H1 (cell line): ENCODE measurements at regions not wholly inside any gene's neighbourhood (a gene's known extent, or its start where the extent isn't known, plus 50 kb on each side); places are given as distances from the start of the nearest gene placed in this dataset.

Experiments used
- CTCF ChIA-PET: fragments of 300-600 bp; sonication (Branson Sonifier 250); formaldehyde crosslinking; loops from one replicate; lab custom pipeline; 2021; ENCODE audit not compliant: partially characterized antibody; lab: Charles Lee
- POLR2A ChIA-PET: fragments of 300-600 bp; sonication (Branson Sonifier 250); formaldehyde crosslinking; loops from one replicate; lab custom pipeline; 2021; ENCODE audit warnings: inconsistent platforms; ENCODE audit not compliant: partially characterized antibody; lab: Charles Lee
- DNase-seq, 2 experiments: peaks; one replicate each; pipeline versions ENCODE4 v3.0.0 to v3.0.0-alpha.2; 2010 to 2022; ENCODE audit warnings: low spot score in 2 of 2, low read depth in 1 of 2, mixed read lengths in 1 of 2
- FAIRE-seq: peaks from 2 replicates; lab custom pipeline; 2011; peaks lifted over from hg19 to GRCh38; lab: Jason Lieb, UNC
- H2AFZ ChIP-seq: 2 replicates; pipeline ENCODE4 v1.8.1; 2012; ENCODE audit warnings: low read length, inconsistent platforms
- H2AK5ac ChIP-seq: 2 replicates; pipeline ENCODE4 v1.6.1; 2013; ENCODE audit warnings: low read depth, low read length
- H2BK120ac ChIP-seq: replicated peaks from 2 replicates; pipeline ENCODE3; 2013; ENCODE audit warnings: low read depth, low read length, inconsistent platforms
- H2BK12ac ChIP-seq: 2 replicates; pipeline ENCODE4 v1.6.1; 2013; ENCODE audit warnings: low read depth, low read length
- H2BK15ac ChIP-seq: 2 replicates; pipeline ENCODE4 v1.6.1; 2013; ENCODE audit warnings: low read length
- H2BK20ac ChIP-seq: 2 replicates; pipeline ENCODE4 v1.6.1; 2013; ENCODE audit warnings: low read length
- H2BK5ac ChIP-seq: 2 replicates; pipeline ENCODE4 v1.6.1; 2013; ENCODE audit warnings: low read depth, low read length
- H3K14ac ChIP-seq: 2 replicates; pipeline ENCODE4 v1.6.1; 2013; ENCODE audit warnings: inconsistent platforms; ENCODE audit not compliant: insufficient read length
- H3K18ac ChIP-seq: 2 replicates; pipeline ENCODE4 v1.6.1; 2013; ENCODE audit warnings: low read length; ENCODE audit errors: extremely low read depth
- H3K23ac ChIP-seq: 2 replicates; pipeline ENCODE4 v1.6.1; 2013; ENCODE audit warnings: inconsistent platforms; ENCODE audit not compliant: insufficient read length
- H3K23me2 ChIP-seq: 2 replicates; pipeline ENCODE4 v1.6.1; 2013; ENCODE audit warnings: low read depth, low read length
- H3K27ac ChIP-seq: 2 replicates; pipeline ENCODE4 v1.6.1; 2011; ENCODE audit warnings: low read depth, low read length, inconsistent platforms
- H3K27me3 ChIP-seq, 4 experiments: replicated peaks in 1 of 4; 1 replicate in 1 of 4; 2 replicates in 3 of 4; pipeline versions ENCODE4 v1.6.1 to v1.8.1; 2011 to 2013; ENCODE audit warnings: low read length in 3 of 4, mild to moderate bottlenecking in 3 of 4, inconsistent platforms in 2 of 4, mixed read lengths in 2 of 4, moderate library complexity in 1 of 4; ENCODE audit not compliant: control insufficient read depth in 3 of 4, insufficient read depth in 3 of 4; ENCODE audit errors: extremely low read depth in 1 of 4
- H3K36me3 ChIP-seq, 4 experiments: 2 replicates each; pipeline versions ENCODE4 v1.6.1 to v1.8.1; 2011 to 2013; ENCODE audit warnings: mild to moderate bottlenecking in 4 of 4, low read length in 3 of 4, moderate library complexity in 2 of 4, control low read depth in 1 of 4, inconsistent platforms in 1 of 4; ENCODE audit not compliant: insufficient read depth in 4 of 4, control insufficient read depth in 2 of 4
- H3K4ac ChIP-seq: replicated peaks from 2 replicates; pipeline ENCODE3; 2013; ENCODE audit warnings: low read length, low read depth, mixed read lengths, inconsistent platforms; ENCODE audit not compliant: insufficient read length
- H3K4me1 ChIP-seq, 4 experiments: replicated peaks in 1 of 4; 1 replicate in 1 of 4; 2 replicates in 3 of 4; pipeline versions ENCODE4 v1.6.1 to v1.8.1; 2011 to 2013; ENCODE audit warnings: low read length in 3 of 4, inconsistent platforms in 2 of 4, mixed read lengths in 1 of 4; ENCODE audit not compliant: insufficient read depth in 4 of 4, control insufficient read depth in 3 of 4
- H3K4me2 ChIP-seq, 2 experiments: 2 replicates each; pipeline versions ENCODE4 v1.6.1 to v1.8.1; 2011 to 2013; ENCODE audit warnings: low read depth in 2 of 2, low read length in 2 of 2, control low read depth in 1 of 2, inconsistent platforms in 1 of 2, mild to moderate bottlenecking in 1 of 2; ENCODE audit not compliant: insufficient read depth in 1 of 2
- H3K4me3 ChIP-seq, 4 experiments: fragments of 200-600, 300-600 bp in 1 of 4; sonication (generic), shearing (Covaris generic), sonication (Bioruptor Twin) in 1 of 4; 2 replicates each; pipeline versions ENCODE4 v1.5.1 to v1.8.1; 2011 to 2016; ENCODE audit warnings: low read length in 4 of 4, low read depth in 3 of 4, control low read depth in 2 of 4, inconsistent platforms in 2 of 4, mild to moderate bottlenecking in 2 of 4, mixed read lengths in 1 of 4, moderate library complexity in 1 of 4; ENCODE audit not compliant: insufficient read depth in 2 of 4; ENCODE audit errors: extremely low read depth in 1 of 4
- H3K56ac ChIP-seq: replicated peaks from 2 replicates; pipeline ENCODE3; 2013; ENCODE audit warnings: low read depth, mild to moderate bottlenecking, mixed read lengths, low read length, inconsistent platforms; ENCODE audit not compliant: insufficient read length
- H3K79me1 ChIP-seq: 2 replicates; pipeline ENCODE4 v1.6.1; 2013; ENCODE audit warnings: low read depth, low read length, control low read depth
- H3K79me2 ChIP-seq, 2 experiments: 2 replicates each; pipeline versions ENCODE4 v1.6.1 to v1.8.1; 2012 to 2013; ENCODE audit warnings: low read length in 2 of 2, mild to moderate bottlenecking in 2 of 2, inconsistent platforms in 1 of 2; ENCODE audit not compliant: insufficient read depth in 2 of 2, control insufficient read depth in 1 of 2
- H3K9ac ChIP-seq, 4 experiments: replicated peaks in 1 of 4; 1 replicate in 1 of 4; 2 replicates in 3 of 4; pipeline versions ENCODE4 v1.6.1 to v1.8.1; 2011 to 2013; ENCODE audit warnings: low read depth in 3 of 4, low read length in 3 of 4, control low read depth in 2 of 4, mild to moderate bottlenecking in 2 of 4, moderate library complexity in 2 of 4, inconsistent platforms in 1 of 4; ENCODE audit errors: extremely low read depth in 1 of 4
- H3K9me3 ChIP-seq, 2 experiments: 2 replicates each; pipeline versions ENCODE4 v1.6.1 to v1.8.1; 2012 to 2013; ENCODE audit warnings: mild to moderate bottlenecking in 2 of 2, moderate library complexity in 2 of 2, control low read depth in 1 of 2, inconsistent platforms in 1 of 2, low read depth in 1 of 2, low read length in 1 of 2, mixed read lengths in 1 of 2; ENCODE audit not compliant: insufficient read depth in 2 of 2
- H4K20me1 ChIP-seq, 2 experiments: replicated peaks in 1 of 2; 2 replicates each; pipeline versions ENCODE3 to v1.8.1; 2011 to 2013; ENCODE audit warnings: inconsistent platforms in 2 of 2, low read length in 2 of 2, mild to moderate bottlenecking in 1 of 2; ENCODE audit not compliant: insufficient read depth in 2 of 2, control insufficient read depth in 1 of 2
- H4K5ac ChIP-seq: 2 replicates; pipeline ENCODE4 v1.6.1; 2013; ENCODE audit warnings: low read length, low read depth, mixed read lengths, inconsistent platforms; ENCODE audit not compliant: insufficient read length
- H4K8ac ChIP-seq: 2 replicates; pipeline ENCODE4 v1.8.0; 2013; ENCODE audit warnings: mild to moderate bottlenecking, moderate library complexity, low read length, inconsistent platforms; ENCODE audit not compliant: insufficient read depth; ENCODE audit errors: extremely low read depth
- H4K91ac ChIP-seq: replicated peaks from 2 replicates; pipeline ENCODE3; 2013; ENCODE audit warnings: low read length, mixed read lengths, inconsistent platforms; ENCODE audit not compliant: insufficient read length
- ASH2L ChIP-seq: fragments of 200-600, 300-600 bp; sonication (generic); IDR thresholded peaks from one replicate; pipeline ENCODE4 v1.7.1; 2017; ENCODE audit warnings: low read length
- BRCA1 ChIP-seq: IDR thresholded peaks from 2 replicates; pipeline ENCODE4 v1.6.1; 2012; ENCODE audit warnings: low read depth, low read length, improper control_type of control experiment
- CBX5 ChIP-seq: fragments of 300-800, 300-1000 bp; sonication (generic); IDR thresholded peaks from 2 replicates; pipeline ENCODE4 v1.7.1; 2016; ENCODE audit warnings: antibody characterized with exemption, low read length, low read depth
- CREB1 ChIP-seq: IDR thresholded peaks from 2 replicates; pipeline ENCODE4 v1.6.1; 2012; ENCODE audit warnings: inconsistent platforms
- E2F6 ChIP-seq: IDR thresholded peaks from 2 replicates; pipeline ENCODE4 v1.6.1; 2012; ENCODE audit warnings: inconsistent platforms
- EP300 ChIP-seq, 2 experiments: IDR thresholded peaks; 1 replicate in 1 of 2; 2 replicates in 1 of 2; pipeline ENCODE4 v1.6.1; 2011 to 2012; ENCODE audit warnings: low read depth in 2 of 2, low read length in 2 of 2, mild to moderate bottlenecking in 2 of 2, borderline replicate concordance in 1 of 2, inconsistent platforms in 1 of 2, moderate library complexity in 1 of 2
- POLR2AphosphoS5 ChIP-seq: IDR thresholded peaks from 2 replicates; pipeline ENCODE4 v1.6.1; 2011; ENCODE audit warnings: low read depth, low read length
- SAP30 ChIP-seq: fragments of 300-600 bp; sonication (generic); IDR thresholded peaks from 2 replicates; pipeline ENCODE4 v1.7.1; 2012; ENCODE audit warnings: low read length, moderate library complexity, mild to moderate bottlenecking, inconsistent platforms; ENCODE audit not compliant: insufficient read depth, insufficient replicate concordance
- SIN3A ChIP-seq, 2 experiments: IDR thresholded peaks in 1 of 2; conservative IDR thresholded peaks in 1 of 2; 2 replicates each; pipeline ENCODE4 v1.6.1; 2011 to 2012; ENCODE audit warnings: low read length in 2 of 2, improper control_type of control experiment in 1 of 2, low read depth in 1 of 2, mild to moderate bottlenecking in 1 of 2
- SIRT6 ChIP-seq: IDR thresholded peaks from one replicate; pipeline ENCODE4 v1.7.1; 2012; ENCODE audit warnings: low read length, inconsistent platforms
- SP1 ChIP-seq: IDR thresholded peaks from 2 replicates; pipeline ENCODE4 v1.6.1; 2011; ENCODE audit warnings: low read depth, low read length
- SP4 ChIP-seq: IDR thresholded peaks from 2 replicates; pipeline ENCODE4 v1.6.1; 2012; ENCODE audit warnings: low read length, inconsistent platforms
- TCF12 ChIP-seq: IDR thresholded peaks from 2 replicates; pipeline ENCODE4 v1.6.1; 2011; ENCODE audit warnings: low read depth, mild to moderate bottlenecking, low read length
- WGBS, 2 experiments: shearing (Covaris generic) in 1 of 2; methylation state at CpG; one replicate each; pipeline versions ENCODE4 v1.1.6 to v1.1.7; 2013 to 2015; ENCODE audit warnings: low lambda C conversion rate in 2 of 2, mixed read lengths in 2 of 2, inconsistent platforms in 1 of 2, low coverage in 1 of 2, missing lambda C conversion rate in 1 of 2; ENCODE audit not compliant: insufficient replicate concordance in 2 of 2, insufficient coverage in 1 of 2, insufficient read length in 1 of 2; ENCODE audit errors: extremely low coverage in 1 of 2, missing lambda C conversion rate in 1 of 2; 5-methylcytosine and 5-hydroxymethylcytosine counted together
- TF ChIP-seq, protein P1 (sequence below): IDR thresholded peaks from 2 replicates; pipeline ENCODE4 v1.6.1; 2011; ENCODE audit warnings: low read depth, mild to moderate bottlenecking, low read length; ENCODE audit not compliant: insufficient read depth

DNA sequence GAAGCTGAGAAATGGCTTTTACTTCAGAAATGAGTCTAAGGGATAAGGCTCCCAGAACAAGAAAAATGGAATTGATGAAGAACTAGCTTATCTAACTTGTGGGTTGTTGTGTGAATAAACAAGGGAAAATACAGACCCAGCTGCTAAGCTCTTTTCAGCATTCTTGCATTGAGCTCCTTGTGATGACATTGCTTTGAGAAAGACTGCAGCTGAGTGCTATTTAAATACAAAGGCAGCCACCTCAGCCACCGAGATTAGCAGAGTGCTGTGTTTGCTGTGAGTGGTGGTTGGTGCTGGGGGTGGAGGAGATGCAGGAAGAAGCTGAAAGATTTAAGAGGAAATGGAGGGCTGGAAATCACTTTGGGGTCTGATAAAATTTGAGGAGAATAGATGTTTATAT lies 396.0 kb upstream of the PRICKLE1 start:
- WGBS, 2 experiments = 6% methylated on average over 1 of the region's 1 CpG; no CpG with 5 or more reads in 1 of the 2 experiments
- TF ChIP-seq SAP30 (no peak), CBX5 (no peak), EP300 (IDR thresholded peaks at IDR 0.05; ENCODE audit: borderline replicate concordance in 1 of 2, low read depth in 2 of 2, low read length in 2 of 2) (peak in 1 of 2 experiments; percentile 57; a peak in 1 of 3 replicates), BRCA1 (no peak), POLR2AphosphoS5 (peak; percentile 47), SP1 (peak; percentile 49; the same call in 1 of the 2 replicates), ASH2L (peak; percentile 22), TCF12 (peak; percentile 81; the same call in 1 of the 2 replicates), SP4 (no peak), E2F6 (no peak), CREB1 (no peak), SIN3A (conservative IDR thresholded peaks at IDR 0.05 in 1 of 2, IDR thresholded peaks at IDR 0.05 in 1 of 2; ENCODE audit: low read depth in 1 of 2, low read length in 2 of 2) (0 out of 4 replicates have a peak, but pooled peaks of 1 of the 2 experiments have one; percentile 49), SIRT6 (no peak)
- TF ChIP-seq, protein P1, sequence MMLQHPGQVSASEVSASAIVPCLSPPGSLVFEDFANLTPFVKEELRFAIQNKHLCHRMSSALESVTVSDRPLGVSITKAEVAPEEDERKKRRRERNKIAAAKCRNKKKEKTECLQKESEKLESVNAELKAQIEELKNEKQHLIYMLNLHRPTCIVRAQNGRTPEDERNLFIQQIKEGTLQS = no peak

More for the DNA sequence above, 396.0 kb upstream of the PRICKLE1 start:
- H3K56ac ChIP-seq = no peak overlapping the region
- no peaks in the 10 kb centered on the region for H3K79me1 ChIP-seq
- no peak overlapping the region for H3K9ac ChIP-seq
- no peaks in the 10 kb centered on the region; the same call in 1 of the 2 replicates for H3K23me2 ChIP-seq
- ChIA-PET POLR2A (no interaction called here), CTCF (no interaction called here)
- H3K4me2 ChIP-seq = no peak overlapping the region; a peak in 1 of 4 replicates
- no peak overlapping the region; a peak in 1 of 8 replicates for H3K4me3 ChIP-seq
- H2BK5ac ChIP-seq = no peak overlapping the region
- no peak overlapping the region for H2BK12ac ChIP-seq
- H3K14ac ChIP-seq = no peak overlapping the region
- H3K9me3 ChIP-seq = no peaks in the 10 kb centered on the region
- H2AK5ac ChIP-seq = no peak overlapping the region
- no peak overlapping the region for H2BK120ac ChIP-seq
- no peaks in the 10 kb centered on the region for H3K79me2 ChIP-seq
- no peak overlapping the region for H4K8ac ChIP-seq
- no peak overlapping the region for H2BK15ac ChIP-seq
- no peak overlapping the region for H2BK20ac ChIP-seq
- H3K36me3 ChIP-seq = no peaks in the 10 kb centered on the region
- no peaks in the 10 kb centered on the region for H4K20me1 ChIP-seq
- FAIRE-seq = peak; percentile 97
- H2AFZ ChIP-seq = no peak overlapping the region
- DNase-seq = peak in 1 of 2 experiments; percentile 46
- no peak overlapping the region for H4K91ac ChIP-seq
- no peak overlapping the region for H3K23ac ChIP-seq
- no peak overlapping the region for H4K5ac ChIP-seq
- H3K27ac ChIP-seq = no peak overlapping the region
- no peak overlapping the region for H3K4ac ChIP-seq
- peaks cover 2 to 9% (median 5%) of the 10 kb centered on the region in 4 experiments; a peak in 5 of 7 replicates for H3K4me1 ChIP-seq
- H3K18ac ChIP-seq = no peak overlapping the region
- H3K27me3 ChIP-seq = peaks cover 0 to 3% (median 0%) of the 10 kb centered on the region in 4 experiments; a peak in 1 of 7 replicates
